ENCODE measurements at regions not wholly inside any gene's neighbourhood (a gene's known extent, or its start where the extent isn't known, plus 50 kb on each side); places are given as distances from the start of the nearest gene placed in this dataset.

GRCh38 chr6:80478030-80478429 lies 371.6 kb downstream of the BCKDHB start:
- Mint-ChIP-seq H3K27me3 (ENCODE audit: low read depth) (no peaks in the 10 kb centered on the region), H3K36me3 (no peaks in the 10 kb centered on the region), H3K4me1 (peaks cover 14% of the 10 kb centered on the region), H3K27ac (no peak overlapping the region), H3K9me3 (no peaks in the 10 kb centered on the region), H3K4me3 (no peak overlapping the region)
- TF ChIP-seq ZNF263 (CRISPR knock-in tag; IDR thresholded peaks at IDR 0.05; ENCODE audit: low read depth) (no peak), USF2 (CRISPR knock-in tag; IDR thresholded peaks at IDR 0.05) (no peak), FOXK1 (CRISPR knock-in tag; IDR thresholded peaks at IDR 0.05) (no peak), PREB (CRISPR knock-in tag; IDR thresholded peaks at IDR 0.05; ENCODE audit: borderline replicate concordance) (no peak), NFATC4 (CRISPR knock-in tag; IDR thresholded peaks at IDR 0.05) (no peak), E2F4 (CRISPR knock-in tag; IDR thresholded peaks at IDR 0.05; ENCODE audit: borderline replicate concordance, low read depth) (no peak), ERG (CRISPR knock-in tag; IDR thresholded peaks at IDR 0.05) (no peak), SMAD3 (CRISPR knock-in tag; IDR thresholded peaks at IDR 0.05; ENCODE audit: borderline replicate concordance) (no peak), ZNF416 (CRISPR knock-in tag; IDR thresholded peaks at IDR 0.05) (no peak), E2F1 (CRISPR knock-in tag; IDR thresholded peaks at IDR 0.05) (no peak), CBFB (CRISPR knock-in tag; IDR thresholded peaks at IDR 0.05; ENCODE audit: low read depth) (no peak), NFYB (CRISPR knock-in tag; conservative IDR thresholded peaks at IDR 0.05; ENCODE audit: low read depth) (no peak), NFE2L1 (CRISPR knock-in tag; IDR thresholded peaks at IDR 0.05) (no peak), NR2C2 (CRISPR knock-in tag; IDR thresholded peaks at IDR 0.05) (no peak), KAT7 (CRISPR knock-in tag; IDR thresholded peaks at IDR 0.05; ENCODE audit: borderline replicate concordance) (no peak), HMGA2 (CRISPR knock-in tag; IDR thresholded peaks at IDR 0.05) (no peak), ZNF138 (CRISPR knock-in tag; conservative IDR thresholded peaks at IDR 0.05) (no peak), FOXJ3 (CRISPR knock-in tag; IDR thresholded peaks at IDR 0.05; ENCODE audit: borderline replicate concordance) (no peak)
- ChIA-PET POLR2A (no interaction called here), CTCF (interaction anchor here (0.7 kb wide), 1 partner anchor 929 kb away, joined by 4 read pairs; no protein-coding TSS in a partner anchor)
- ATAC-seq (no peak), DNase-seq (ENCODE audit: low spot score) (no peak)

- Mint-ChIP-seq H3K4me3 (no peak overlapping the region), H3K27ac (0 out of 2 replicates have a peak overlapping the region, but pooled peaks have one; percentile 13), H3K36me3 (no peaks in the 10 kb centered on the region), H3K4me1 (peaks cover 9% of the 10 kb centered on the region), H3K9me3 (no peaks in the 10 kb centered on the region), H3K27me3 (ENCODE audit: low read depth) (no peaks in the 10 kb centered on the region)
- DNase-seq (ENCODE audit: low spot score) (no peak), ATAC-seq (no peak)
- POLR2A ChIA-PET: no interaction called here
- CTCF ChIA-PET: no interaction called here
- TF ChIP-seq JUN (CRISPR knock-in tag; IDR thresholded peaks at IDR 0.05): no peak
- no peak for TF ChIP-seq PRDM15 (CRISPR knock-in tag; IDR thresholded peaks at IDR 0.05)
- TF ChIP-seq ZNF263 (CRISPR knock-in tag; IDR thresholded peaks at IDR 0.05; ENCODE audit: low read depth): no peak
- TF ChIP-seq AR (CRISPR knock-in tag; IDR thresholded peaks at IDR 0.05): no peak
- no peak for TF ChIP-seq ZNF219 (CRISPR knock-in tag; IDR thresholded peaks at IDR 0.05; ENCODE audit: borderline replicate concordance)
- no peak for TF ChIP-seq GABPB1 (CRISPR knock-in tag; IDR thresholded peaks at IDR 0.05)
- no peak for TF ChIP-seq SOX15 (CRISPR knock-in tag; IDR thresholded peaks at IDR 0.05)
These were observed 371.1 kb downstream of the BCKDHB start for GRCh38 chr6:80477591-80477990.

All from WTC11 (cell line).